SK-N-SH (cell line): ENCODE measurements at regions not wholly inside any gene's neighbourhood (a gene's known extent, or its start where the extent isn't known, plus 50 kb on each side); places are given as distances from the start of the nearest gene placed in this dataset.

ENCODE experiments used
- CTCF ChIA-PET: fragments of 300-600, 350-600 bp; formaldehyde crosslinking; extraction: SDS; loops from one replicate; lab custom pipeline; 2021; lab: Yijun Ruan, JAX
- POLR2A ChIA-PET: fragments of 350-600 bp; sonication (Branson Sonifier 250); formaldehyde crosslinking; extraction: SDS; loops from one replicate; lab custom pipeline; 2020; ENCODE audit warnings: antibody characterized with exemption, inconsistent platforms; lab: Yijun Ruan, JAX
- DNase-seq: peaks from one replicate; pipeline ENCODE4 v3.0.0; 2012
- H2AFZ ChIP-seq: fragments of 200-600 bp; sonication (generic); 2 replicates; pipeline ENCODE4 v1.8.1; 2016; ENCODE audit warnings: antibody characterized with exemption, mild to moderate bottlenecking, low read depth
- H3F3A ChIP-seq: fragments of 200-600 bp; sonication (generic); replicated peaks from 2 replicates; pipeline ENCODE3; 2016; ENCODE audit warnings: antibody characterized with exemption, mild to moderate bottlenecking; ENCODE audit not compliant: insufficient read depth
- H3K27ac ChIP-seq, 2 experiments: fragments of 200-500 bp in 1 of 2; fragments of 200-600 bp in 1 of 2; sonication (Bioruptor generic) in 1 of 2; sonication (generic), shearing (Covaris generic) in 1 of 2; 2 replicates each; pipeline versions ENCODE4 v1.5.1 to v1.6.1; 2014 to 2016; ENCODE audit warnings: low read depth in 2 of 2, inconsistent platforms in 1 of 2, low read length in 1 of 2, mild to moderate bottlenecking in 1 of 2, mixed read lengths in 1 of 2
- H3K27me3 ChIP-seq: fragments of 200-600 bp; sonication (generic), shearing (Covaris generic); 2 replicates; pipeline ENCODE4 v1.6.1; 2016; ENCODE audit warnings: mixed run types; ENCODE audit not compliant: insufficient read depth
- H3K36me3 ChIP-seq, 2 experiments: fragments of 200-500 bp in 1 of 2; fragments of 200-600 bp in 1 of 2; sonication (Bioruptor generic) in 1 of 2; sonication (generic) in 1 of 2; replicated peaks in 1 of 2; 2 replicates each; pipeline versions ENCODE3 to v1.5.1; 2014 to 2016; ENCODE audit warnings: low read length in 1 of 2, mild to moderate bottlenecking in 1 of 2; ENCODE audit not compliant: insufficient read depth in 2 of 2, control insufficient read depth in 1 of 2
- H3K4me1 ChIP-seq, 2 experiments: fragments of 200-500 bp in 1 of 2; fragments of 200-600 bp in 1 of 2; sonication (Bioruptor generic) in 1 of 2; sonication (generic), shearing (Covaris generic) in 1 of 2; 2 replicates each; pipeline versions ENCODE4 v1.5.1 to v1.6.1; 2014 to 2016; ENCODE audit warnings: low read depth in 1 of 2, low read length in 1 of 2, mixed run types in 1 of 2; ENCODE audit not compliant: insufficient read depth in 2 of 2, control insufficient read depth in 1 of 2
- H3K4me2 ChIP-seq: fragments of 200-600 bp; sonication (generic), shearing (Covaris generic); 2 replicates; pipeline ENCODE4 v1.6.1; 2017; ENCODE audit warnings: mixed run types
- H3K4me3 ChIP-seq, 2 experiments: fragments of 200-500 bp in 1 of 2; fragments of 200-600 bp in 1 of 2; sonication (Bioruptor generic) in 1 of 2; sonication (generic), shearing (Covaris generic) in 1 of 2; 2 replicates each; pipeline versions ENCODE4 v1.5.1 to v1.8.1; 2014 to 2016; ENCODE audit warnings: low read depth in 2 of 2, inconsistent platforms in 1 of 2, low read length in 1 of 2, mild to moderate bottlenecking in 1 of 2, mixed read lengths in 1 of 2, moderate library complexity in 1 of 2
- H3K79me2 ChIP-seq: fragments of 200-600 bp; sonication (generic); 2 replicates; pipeline ENCODE4 v1.8.1; 2017; ENCODE audit warnings: mild to moderate bottlenecking; ENCODE audit not compliant: insufficient read depth
- H3K9ac ChIP-seq: fragments of 200-600 bp; sonication (generic); 2 replicates; pipeline ENCODE4 v1.6.1; 2017; ENCODE audit warnings: mixed run types
- H3K9me2 ChIP-seq: fragments of 200-600 bp; sonication (generic); 2 replicates; pipeline ENCODE4 v1.6.1; 2017; ENCODE audit warnings: mixed run types
- H3K9me3 ChIP-seq: fragments of 200-600 bp; sonication (generic); 2 replicates; pipeline ENCODE4 v1.6.1; 2017; ENCODE audit warnings: mixed run types, mild to moderate bottlenecking, moderate library complexity
- H4K20me1 ChIP-seq: fragments of 200-600 bp; sonication (generic); 2 replicates; pipeline ENCODE4 v1.6.1; 2017; ENCODE audit warnings: mild to moderate bottlenecking, mixed run types; ENCODE audit not compliant: insufficient read depth
- CHD2 ChIP-seq: fragments of 150-350 bp; IDR thresholded peaks from 2 replicates; pipeline ENCODE4 v1.6.1; 2018; ENCODE audit warnings: low read length; ENCODE audit not compliant: partially characterized antibody
- ELF1 ChIP-seq: IDR thresholded peaks from 2 replicates; pipeline ENCODE4 v1.4.0; 2012
- EP300 ChIP-seq, 2 experiments: IDR thresholded peaks; 2 replicates each; pipeline versions ENCODE4 v1.4.0 to v1.6.1; 2012; ENCODE audit warnings: borderline replicate concordance in 1 of 2, low read depth in 1 of 2, low read length in 1 of 2
- FOSL2 ChIP-seq: IDR thresholded peaks from 2 replicates; pipeline ENCODE4 v1.4.0; 2012; ENCODE audit warnings: low read depth, mild to moderate bottlenecking, moderate library complexity, borderline replicate concordance
- FOXJ3 ChIP-seq: sonication (generic); formaldehyde crosslinking; IDR thresholded peaks from 2 replicates; pipeline ENCODE4 v1.5.1; 2020; ENCODE audit warnings: mild to moderate bottlenecking, missing genetic modification reagents
- GABPA ChIP-seq: IDR thresholded peaks from 2 replicates; pipeline ENCODE4 v1.4.0; 2012; ENCODE audit warnings: low read depth, mild to moderate bottlenecking
- NRF1 ChIP-seq: IDR thresholded peaks from 2 replicates; pipeline ENCODE4 v1.6.1; 2012; ENCODE audit warnings: low read depth, mild to moderate bottlenecking, low read length
- POLR2AphosphoS5 ChIP-seq: IDR thresholded peaks from 2 replicates; pipeline ENCODE4 v1.6.1; 2012; ENCODE audit warnings: low read depth, low read length
- RAD21 ChIP-seq: IDR thresholded peaks from 2 replicates; pipeline ENCODE4 v1.6.1; 2012; ENCODE audit warnings: mild to moderate bottlenecking, low read length
- RCOR1 ChIP-seq: fragments of 150-350 bp; IDR thresholded peaks from 2 replicates; pipeline ENCODE4 v1.6.1; 2017; ENCODE audit warnings: antibody characterized with exemption, low read length
- RFX5 ChIP-seq: IDR thresholded peaks from 2 replicates; pipeline ENCODE4 v1.6.1; 2012; ENCODE audit warnings: mild to moderate bottlenecking, improper control_type of control experiment, low read length
- RXRA ChIP-seq: IDR thresholded peaks from 2 replicates; pipeline ENCODE4 v1.4.0; 2012; ENCODE audit warnings: low read depth, mild to moderate bottlenecking, borderline replicate concordance
- SIN3A ChIP-seq: IDR thresholded peaks from 2 replicates; pipeline ENCODE4 v1.6.1; 2012; ENCODE audit warnings: low read depth, mild to moderate bottlenecking, low read length, moderate library complexity, borderline replicate concordance
- SMC3 ChIP-seq: IDR thresholded peaks from 2 replicates; pipeline ENCODE4 v1.6.1; 2012; ENCODE audit warnings: low read depth, low read length, improper control_type of control experiment
- WGBS: methylation state at CpG from one replicate; pipeline ENCODE4 v1.1.6; 2017; ENCODE audit warnings: low lambda C conversion rate; 5-methylcytosine and 5-hydroxymethylcytosine counted together
- TF ChIP-seq, protein P1 (sequence below): fragments of 150-350 bp; IDR thresholded peaks from 2 replicates; pipeline ENCODE4 v1.6.1; 2017; ENCODE audit warnings: antibody characterized with exemption, low read length, low read depth, borderline replicate concordance
- TF ChIP-seq, protein P2 (sequence below): IDR thresholded peaks from 2 replicates; pipeline ENCODE4 v1.6.1; 2012; ENCODE audit warnings: mild to moderate bottlenecking, low read depth, low read length, moderate library complexity
- TF ChIP-seq, protein P3 (sequence below): IDR thresholded peaks from 2 replicates; pipeline ENCODE4 v1.4.0; 2012; ENCODE audit warnings: low read depth, borderline replicate concordance
- TF ChIP-seq, protein P4 (sequence below): IDR thresholded peaks from 2 replicates; pipeline ENCODE4 v1.4.0; 2012; ENCODE audit warnings: low read depth, borderline replicate concordance

DNA sequence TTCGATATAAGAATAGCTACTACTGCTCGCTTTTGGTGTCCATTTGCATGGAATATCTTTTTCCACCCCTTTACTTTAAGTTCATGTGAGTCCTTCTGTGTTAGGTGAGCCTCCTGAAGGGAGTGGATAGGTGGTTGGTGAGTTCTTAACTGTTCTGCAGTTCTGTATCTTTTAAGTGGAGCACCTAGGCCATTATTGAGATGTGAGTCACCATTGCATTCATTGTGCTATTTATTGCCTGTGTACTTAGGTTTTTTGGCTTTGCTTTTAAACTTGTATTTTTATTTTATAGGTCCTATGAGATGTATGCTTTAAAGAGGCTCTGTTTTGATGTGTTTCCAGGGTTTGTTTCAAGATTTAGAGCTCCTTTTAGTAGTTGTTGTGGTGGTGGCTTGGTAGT, 1430.8 kb downstream of the REEP3 start:
- Histone ChIP-seq H3K36me3 (no peaks in the 10 kb centered on the region), H2AFZ (no peak overlapping the region), H3K27ac (no peak overlapping the region), H3F3A (no peaks in the 10 kb centered on the region), H3K9me2 (no peaks in the 10 kb centered on the region), H3K4me3 (no peak overlapping the region), H4K20me1 (no peaks in the 10 kb centered on the region), H3K9ac (no peak overlapping the region), H3K79me2 (no peaks in the 10 kb centered on the region), H3K4me2 (no peak overlapping the region), H3K4me1 (no peaks in the 10 kb centered on the region), H3K27me3 (no peaks in the 10 kb centered on the region), H3K9me3 (no peaks in the 10 kb centered on the region)
- WGBS: 31% methylated on average over 2 of the region's 2 CpGs
- CTCF ChIA-PET: no interaction called here
- POLR2A ChIA-PET: no interaction called here
- TF ChIP-seq RCOR1 (no peak), EP300 (IDR thresholded peaks at IDR 0.05; ENCODE audit: borderline replicate concordance in 1 of 2, low read depth in 1 of 2, low read length in 1 of 2) (no peak), POLR2AphosphoS5 (no peak), FOXJ3 (CRISPR knock-in tag) (no peak), ELF1 (no peak)
- TF ChIP-seq, protein P1, sequence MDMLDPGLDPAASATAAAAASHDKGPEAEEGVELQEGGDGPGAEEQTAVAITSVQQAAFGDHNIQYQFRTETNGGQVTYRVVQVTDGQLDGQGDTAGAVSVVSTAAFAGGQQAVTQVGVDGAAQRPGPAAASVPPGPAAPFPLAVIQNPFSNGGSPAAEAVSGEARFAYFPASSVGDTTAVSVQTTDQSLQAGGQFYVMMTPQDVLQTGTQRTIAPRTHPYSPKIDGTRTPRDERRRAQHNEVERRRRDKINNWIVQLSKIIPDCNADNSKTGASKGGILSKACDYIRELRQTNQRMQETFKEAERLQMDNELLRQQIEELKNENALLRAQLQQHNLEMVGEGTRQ: no peak
- TF ChIP-seq, protein P2, sequence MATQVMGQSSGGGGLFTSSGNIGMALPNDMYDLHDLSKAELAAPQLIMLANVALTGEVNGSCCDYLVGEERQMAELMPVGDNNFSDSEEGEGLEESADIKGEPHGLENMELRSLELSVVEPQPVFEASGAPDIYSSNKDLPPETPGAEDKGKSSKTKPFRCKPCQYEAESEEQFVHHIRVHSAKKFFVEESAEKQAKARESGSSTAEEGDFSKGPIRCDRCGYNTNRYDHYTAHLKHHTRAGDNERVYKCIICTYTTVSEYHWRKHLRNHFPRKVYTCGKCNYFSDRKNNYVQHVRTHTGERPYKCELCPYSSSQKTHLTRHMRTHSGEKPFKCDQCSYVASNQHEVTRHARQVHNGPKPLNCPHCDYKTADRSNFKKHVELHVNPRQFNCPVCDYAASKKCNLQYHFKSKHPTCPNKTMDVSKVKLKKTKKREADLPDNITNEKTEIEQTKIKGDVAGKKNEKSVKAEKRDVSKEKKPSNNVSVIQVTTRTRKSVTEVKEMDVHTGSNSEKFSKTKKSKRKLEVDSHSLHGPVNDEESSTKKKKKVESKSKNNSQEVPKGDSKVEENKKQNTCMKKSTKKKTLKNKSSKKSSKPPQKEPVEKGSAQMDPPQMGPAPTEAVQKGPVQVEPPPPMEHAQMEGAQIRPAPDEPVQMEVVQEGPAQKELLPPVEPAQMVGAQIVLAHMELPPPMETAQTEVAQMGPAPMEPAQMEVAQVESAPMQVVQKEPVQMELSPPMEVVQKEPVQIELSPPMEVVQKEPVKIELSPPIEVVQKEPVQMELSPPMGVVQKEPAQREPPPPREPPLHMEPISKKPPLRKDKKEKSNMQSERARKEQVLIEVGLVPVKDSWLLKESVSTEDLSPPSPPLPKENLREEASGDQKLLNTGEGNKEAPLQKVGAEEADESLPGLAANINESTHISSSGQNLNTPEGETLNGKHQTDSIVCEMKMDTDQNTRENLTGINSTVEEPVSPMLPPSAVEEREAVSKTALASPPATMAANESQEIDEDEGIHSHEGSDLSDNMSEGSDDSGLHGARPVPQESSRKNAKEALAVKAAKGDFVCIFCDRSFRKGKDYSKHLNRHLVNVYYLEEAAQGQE: no peak
- DNase-seq: no peak

DNA sequence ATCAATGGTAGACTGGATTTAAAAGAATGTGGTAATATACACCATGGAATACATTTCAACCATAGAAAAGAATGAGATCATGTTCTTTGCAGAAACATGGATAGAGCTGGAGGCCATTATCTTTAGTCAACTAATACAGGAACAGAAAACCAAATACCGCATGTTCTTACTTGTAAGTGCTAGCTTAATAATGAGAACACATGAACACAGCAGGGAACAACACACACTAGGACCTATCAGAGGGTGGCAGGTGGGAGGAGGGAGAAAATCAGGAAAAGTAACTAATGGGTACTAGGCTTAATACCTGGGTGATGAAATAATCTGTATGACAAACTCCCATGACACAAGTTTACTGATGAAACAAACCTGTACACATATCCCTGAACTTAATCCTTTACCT, 1435.2 kb downstream of the REEP3 start:
- Histone ChIP-seq H3K9me2 (no peaks in the 10 kb centered on the region), H4K20me1 (no peaks in the 10 kb centered on the region), H3K27ac (no peak overlapping the region), H3K9me3 (no peaks in the 10 kb centered on the region), H3K79me2 (no peaks in the 10 kb centered on the region), H3K4me1 (no peaks in the 10 kb centered on the region), H3K36me3 (no peaks in the 10 kb centered on the region), H3K4me3 (no peak overlapping the region), H2AFZ (no peak overlapping the region), H3F3A (no peaks in the 10 kb centered on the region), H3K27me3 (no peaks in the 10 kb centered on the region), H3K9ac (no peak overlapping the region), H3K4me2 (no peak overlapping the region)
- TF ChIP-seq SIN3A (no peak), RAD21 (no peak), CHD2 (no peak), SMC3 (no peak), FOXJ3 (CRISPR knock-in tag) (no peak), RXRA (no peak), EP300 (IDR thresholded peaks at IDR 0.05; ENCODE audit: borderline replicate concordance in 1 of 2, low read depth in 1 of 2, low read length in 1 of 2) (no peak), GABPA (no peak), RFX5 (no peak), FOSL2 (no peak), NRF1 (no peak)
- TF ChIP-seq, protein P3, sequence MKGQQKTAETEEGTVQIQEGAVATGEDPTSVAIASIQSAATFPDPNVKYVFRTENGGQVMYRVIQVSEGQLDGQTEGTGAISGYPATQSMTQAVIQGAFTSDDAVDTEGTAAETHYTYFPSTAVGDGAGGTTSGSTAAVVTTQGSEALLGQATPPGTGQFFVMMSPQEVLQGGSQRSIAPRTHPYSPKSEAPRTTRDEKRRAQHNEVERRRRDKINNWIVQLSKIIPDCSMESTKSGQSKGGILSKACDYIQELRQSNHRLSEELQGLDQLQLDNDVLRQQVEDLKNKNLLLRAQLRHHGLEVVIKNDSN: no peak
- TF ChIP-seq, protein P4, sequence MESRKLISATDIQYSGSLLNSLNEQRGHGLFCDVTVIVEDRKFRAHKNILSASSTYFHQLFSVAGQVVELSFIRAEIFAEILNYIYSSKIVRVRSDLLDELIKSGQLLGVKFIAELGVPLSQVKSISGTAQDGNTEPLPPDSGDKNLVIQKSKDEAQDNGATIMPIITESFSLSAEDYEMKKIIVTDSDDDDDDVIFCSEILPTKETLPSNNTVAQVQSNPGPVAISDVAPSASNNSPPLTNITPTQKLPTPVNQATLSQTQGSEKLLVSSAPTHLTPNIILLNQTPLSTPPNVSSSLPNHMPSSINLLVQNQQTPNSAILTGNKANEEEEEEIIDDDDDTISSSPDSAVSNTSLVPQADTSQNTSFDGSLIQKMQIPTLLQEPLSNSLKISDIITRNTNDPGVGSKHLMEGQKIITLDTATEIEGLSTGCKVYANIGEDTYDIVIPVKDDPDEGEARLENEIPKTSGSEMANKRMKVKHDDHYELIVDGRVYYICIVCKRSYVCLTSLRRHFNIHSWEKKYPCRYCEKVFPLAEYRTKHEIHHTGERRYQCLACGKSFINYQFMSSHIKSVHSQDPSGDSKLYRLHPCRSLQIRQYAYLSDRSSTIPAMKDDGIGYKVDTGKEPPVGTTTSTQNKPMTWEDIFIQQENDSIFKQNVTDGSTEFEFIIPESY: no peak
- WGBS: 54% methylated on average over 1 of the region's 1 CpG
- ChIA-PET POLR2A (no interaction called here), CTCF (no interaction called here)
- no peak for DNase-seq
